IPS DF 19.7 (cell line): ENCODE measurements at regions not wholly inside any gene's neighbourhood (a gene's known extent, or its start where the extent isn't known, plus 50 kb on each side); places are given as distances from the start of the nearest gene placed in this dataset.
A peak's percentile ranks its signal among the peaks of the same experiment; 100 is the strongest.

Experiments used
- DNase-seq: peaks from one replicate; pipeline ENCODE4 v3.0.0-alpha.2; 2013; ENCODE audit warnings: low read depth, low spot score

- DNase-seq = no peak
Measured at GRCh38 chr2:79453918-79454317, 58.9 kb upstream of the CTNNA2 start.

- DNase-seq = no peak
Measured at GRCh38 chr2:79452651-79453050, 60.2 kb upstream of the CTNNA2 start.

- DNase-seq = no peak
Measured at GRCh38 chr2:79447463-79447862, 65.4 kb upstream of the CTNNA2 start.

GRCh38 chr2:79446313-79446712, 66.5 kb upstream of the CTNNA2 start:
- DNase-seq = no peak

GRCh38 chr2:79437433-79438267, 75.2 kb upstream of the CTNNA2 start:
- DNase-seq = no peak

- no peak for DNase-seq
Measured at GRCh38 chr2:79434362-79434761, 78.5 kb upstream of the CTNNA2 start.

GRCh38 chr2:79432731-79433146, 80.1 kb upstream of the CTNNA2 start:
- no peak for DNase-seq

- no peak for DNase-seq
Measured at GRCh38 chr2:79428745-79429144, 84.1 kb upstream of the CTNNA2 start.

- no peak for DNase-seq
Measured at GRCh38 chr2:79414690-79415089, 98.2 kb upstream of the CTNNA2 start.

GRCh38 chr2:79394485-79394859, 118.4 kb upstream of the CTNNA2 start:
- DNase-seq = no peak

- DNase-seq = peak; percentile 42
Measured at GRCh38 chr2:79393806-79394484, 118.9 kb upstream of the CTNNA2 start.

GRCh38 chr2:79393107-79393685, 119.7 kb upstream of the CTNNA2 start:
- DNase-seq = no peak

- DNase-seq = no peak
Measured at GRCh38 chr2:79389481-79389880, 123.4 kb upstream of the CTNNA2 start.

- DNase-seq = no peak
Measured at GRCh38 chr2:79388024-79388423, 124.8 kb upstream of the CTNNA2 start.

GRCh38 chr2:79387431-79387830, 125.4 kb upstream of the CTNNA2 start:
- no peak for DNase-seq

- DNase-seq = no peak
Measured at GRCh38 chr2:79383681-79384080, 129.2 kb upstream of the CTNNA2 start.

GRCh38 chr2:79375817-79376216, 137.0 kb upstream of the CTNNA2 start:
- no peak for DNase-seq

GRCh38 chr2:79373358-79374130, 139.3 kb upstream of the CTNNA2 start:
- no peak for DNase-seq

GRCh38 chr2:79370976-79371538, 141.8 kb upstream of the CTNNA2 start:
- DNase-seq = no peak

- no peak for DNase-seq
Measured at GRCh38 chr2:79369127-79369526, 143.7 kb upstream of the CTNNA2 start.

- no peak for DNase-seq
Measured at GRCh38 chr2:79368116-79368630, 144.7 kb upstream of the CTNNA2 start.
